ENCODE measurements at regions not wholly inside any gene's neighbourhood (a gene's known extent, or its start where the extent isn't known, plus 50 kb on each side); places are given as distances from the start of the nearest gene placed in this dataset.

GRCh38 chr12:67735868-67736267, 87.3 kb downstream of the DYRK2 start:
- no peak overlapping the region for H3K4me3 ChIP-seq (ENCODE audit: low read depth, low read length)
- H3K36me3 ChIP-seq (ENCODE audit: control insufficient read depth, insufficient read depth, low read length), result no peaks in the 10 kb centered on the region
- peaks cover 18% of the 10 kb centered on the region for H3K27me3 Mint-ChIP-seq

GRCh38 chr12:67740711-67741110, 92.2 kb downstream of the DYRK2 start:
- H3K9me3 ChIP-seq (ENCODE audit: control insufficient read depth in 2 of 2, low read length in 2 of 2), result no peaks in the 10 kb centered on the region
- no peak overlapping the region for H3K27ac ChIP-seq (ENCODE audit: insufficient read depth, low read length, poor library complexity, severe bottlenecking)
- Mint-ChIP-seq H3K27ac (no peak overlapping the region), H3K36me3 (peaks cover 2% of the 10 kb centered on the region), H3K9me3 (peaks cover 0 to 3% (median 0%) of the 10 kb centered on the region in 7 donors), H3K4me3 (no peak overlapping the region), H3K4me1 (peaks cover 0 to 2% (median 0%) of the 10 kb centered on the region in 4 donors), H3K27me3 (peaks cover 10% of the 10 kb centered on the region)
- no peak for ATAC-seq (ENCODE audit: low read depth in 2 of 2)
- no peaks in the 10 kb centered on the region for H3K4me1 ChIP-seq (ENCODE audit: control insufficient read depth, insufficient read depth, low read length, poor library complexity, severe bottlenecking)
- no peaks in the 10 kb centered on the region for H3K27me3 ChIP-seq (ENCODE audit: control insufficient read depth, insufficient read depth, low read length)
- H3K4me3 ChIP-seq (ENCODE audit: low read depth, low read length), result no peak overlapping the region
- no peak for DNase-seq
- no peaks in the 10 kb centered on the region for H3K36me3 ChIP-seq (ENCODE audit: control insufficient read depth, insufficient read depth, low read length)

More at GRCh38 chr12:67735868-67736267, 87.3 kb downstream of the DYRK2 start:
- no peak for ATAC-seq (ENCODE audit: low read depth in 2 of 2)
- H3K4me3 Mint-ChIP-seq, result no peak overlapping the region
- Histone ChIP-seq H3K9me3 (ENCODE audit: control insufficient read depth in 2 of 2, low read length in 2 of 2) (no peaks in the 10 kb centered on the region), H3K27ac (ENCODE audit: insufficient read depth, low read length, poor library complexity, severe bottlenecking) (no peak overlapping the region), H3K27me3 (ENCODE audit: control insufficient read depth, insufficient read depth, low read length) (no peaks in the 10 kb centered on the region), H3K4me1 (ENCODE audit: control insufficient read depth, insufficient read depth, low read length, poor library complexity, severe bottlenecking) (no peaks in the 10 kb centered on the region)
- peaks cover 0 to 2% (median 0%) of the 10 kb centered on the region in 4 donors for H3K4me1 Mint-ChIP-seq
- no peak for DNase-seq
- peak overlapping the region in 1 of 3 donors; percentile 65 for H3K27ac Mint-ChIP-seq
- H3K9me3 Mint-ChIP-seq, result peaks cover 0 to 6% (median 0%) of the 10 kb centered on the region in 7 donors
- peaks cover 3% of the 10 kb centered on the region for H3K36me3 Mint-ChIP-seq

GRCh38 chr12:67741270-67741669, 92.7 kb downstream of the DYRK2 start:
- Mint-ChIP-seq H3K27me3 (peaks cover 10% of the 10 kb centered on the region), H3K9me3 (peaks cover 0 to 3% (median 0%) of the 10 kb centered on the region in 7 donors), H3K4me1 (no peaks in the 10 kb centered on the region), H3K36me3 (no peaks in the 10 kb centered on the region), H3K27ac (no peak overlapping the region), H3K4me3 (no peak overlapping the region)
- H3K9me3 ChIP-seq (ENCODE audit: control insufficient read depth in 2 of 2, low read length in 2 of 2), result no peaks in the 10 kb centered on the region
- H3K36me3 ChIP-seq (ENCODE audit: control insufficient read depth, insufficient read depth, low read length), result no peaks in the 10 kb centered on the region
- ATAC-seq (ENCODE audit: low read depth in 2 of 2), result no peak
- H3K4me3 ChIP-seq (ENCODE audit: low read depth, low read length), result no peak overlapping the region
- no peaks in the 10 kb centered on the region for H3K4me1 ChIP-seq (ENCODE audit: control insufficient read depth, insufficient read depth, low read length, poor library complexity, severe bottlenecking)
- H3K27me3 ChIP-seq (ENCODE audit: control insufficient read depth, insufficient read depth, low read length), result no peaks in the 10 kb centered on the region
- H3K27ac ChIP-seq (ENCODE audit: insufficient read depth, low read length, poor library complexity, severe bottlenecking), result no peak overlapping the region
- no peak for DNase-seq

- H3K9me3 Mint-ChIP-seq, result peaks cover 0 to 2% (median 0%) of the 10 kb centered on the region in 7 donors
- no peaks in the 10 kb centered on the region for H3K4me1 Mint-ChIP-seq
- ATAC-seq (ENCODE audit: low read depth in 2 of 2) (no peak), DNase-seq (no peak)
- peak overlapping the region in 1 of 3 donors; percentile 34 for H3K27ac Mint-ChIP-seq
- no peaks in the 10 kb centered on the region for H3K36me3 Mint-ChIP-seq
- peaks cover 5% of the 10 kb centered on the region for H3K27me3 Mint-ChIP-seq
- H3K27ac ChIP-seq (ENCODE audit: insufficient read depth, low read length, poor library complexity, severe bottlenecking), result no peak overlapping the region
- no peaks in the 10 kb centered on the region for H3K4me1 ChIP-seq (ENCODE audit: control insufficient read depth, insufficient read depth, low read length, poor library complexity, severe bottlenecking)
- no peaks in the 10 kb centered on the region for H3K9me3 ChIP-seq (ENCODE audit: control insufficient read depth in 2 of 2, low read length in 2 of 2)
- no peaks in the 10 kb centered on the region for H3K27me3 ChIP-seq (ENCODE audit: control insufficient read depth, insufficient read depth, low read length)
- no peak overlapping the region for H3K4me3 ChIP-seq (ENCODE audit: low read depth, low read length)
- no peaks in the 10 kb centered on the region for H3K36me3 ChIP-seq (ENCODE audit: control insufficient read depth, insufficient read depth, low read length)
- H3K4me3 Mint-ChIP-seq, result no peak overlapping the region
These were observed 93.9 kb downstream of the DYRK2 start for GRCh38 chr12:67742461-67742860.

DNA sequence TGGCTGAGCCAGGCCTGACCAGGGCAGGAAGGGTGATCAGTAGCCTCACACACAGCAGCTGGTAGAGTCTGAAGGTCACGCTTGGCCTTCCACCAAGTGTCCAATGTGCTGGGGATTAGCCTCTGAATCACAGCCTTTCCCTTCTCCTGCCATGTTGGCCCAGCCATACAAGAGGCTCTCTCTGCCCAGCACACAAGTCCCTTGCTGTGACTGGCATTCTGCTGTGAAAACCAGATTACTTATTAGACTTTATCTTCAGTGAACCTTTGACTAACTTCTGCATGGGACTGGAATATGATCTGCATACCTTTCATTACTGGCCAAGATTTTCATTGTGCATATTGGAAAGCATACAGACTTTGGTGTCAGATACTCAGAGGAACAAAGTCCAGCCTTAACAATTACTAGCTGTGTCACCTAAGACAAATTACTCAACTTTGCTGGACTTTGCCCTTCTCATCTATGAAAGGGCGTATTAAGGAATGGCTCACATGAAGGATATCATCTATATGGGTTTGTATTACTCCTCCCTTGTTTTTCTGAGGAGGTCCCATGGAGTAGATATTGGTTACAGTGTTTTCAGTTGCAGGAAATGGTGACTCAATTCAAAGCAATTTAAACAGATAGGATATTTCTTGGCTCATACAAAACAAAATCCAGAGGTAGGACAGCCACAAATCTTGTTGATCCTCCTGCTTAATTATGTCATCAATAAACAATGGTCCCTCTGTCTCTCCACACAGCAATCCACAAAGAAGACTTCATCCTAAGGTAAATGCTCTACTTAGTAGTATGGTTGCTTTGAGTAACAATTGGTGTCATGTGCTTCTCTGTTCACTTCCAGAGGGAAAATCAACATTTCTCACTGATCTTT, 99.6 kb downstream of the DYRK2 start:
- Mint-ChIP-seq H3K4me3 (no peak overlapping the region), H3K27me3 (peaks cover 5% of the 10 kb centered on the region), H3K4me1 (peaks cover 0 to 2% (median 0%) of the 10 kb centered on the region in 4 donors), H3K9me3 (peaks cover 0 to 4% (median 0%) of the 10 kb centered on the region in 7 donors), H3K27ac (no peak overlapping the region), H3K36me3 (no peaks in the 10 kb centered on the region)
- DNase-seq, result no peak
- ATAC-seq (ENCODE audit: low read depth in 2 of 2), result no peak
- H3K27me3 ChIP-seq (ENCODE audit: control insufficient read depth, insufficient read depth, low read length), result peaks cover 2% of the 10 kb centered on the region
- H3K36me3 ChIP-seq (ENCODE audit: control insufficient read depth, insufficient read depth, low read length), result no peaks in the 10 kb centered on the region
- H3K4me1 ChIP-seq (ENCODE audit: control insufficient read depth, insufficient read depth, low read length, poor library complexity, severe bottlenecking), result no peaks in the 10 kb centered on the region
- H3K27ac ChIP-seq (ENCODE audit: insufficient read depth, low read length, poor library complexity, severe bottlenecking), result no peak overlapping the region
- H3K4me3 ChIP-seq (ENCODE audit: low read depth, low read length), result no peak overlapping the region
- no peaks in the 10 kb centered on the region for H3K9me3 ChIP-seq (ENCODE audit: control insufficient read depth in 2 of 2, low read length in 2 of 2)

GRCh38 chr12:67748743-67749040, 100.1 kb downstream of the DYRK2 start:
- H3K9me3 Mint-ChIP-seq, result peaks cover 0 to 4% (median 0%) of the 10 kb centered on the region in 7 donors
- Histone ChIP-seq H3K27ac (ENCODE audit: insufficient read depth, low read length, poor library complexity, severe bottlenecking) (no peak overlapping the region), H3K4me1 (ENCODE audit: control insufficient read depth, insufficient read depth, low read length, poor library complexity, severe bottlenecking) (no peaks in the 10 kb centered on the region), H3K36me3 (ENCODE audit: control insufficient read depth, insufficient read depth, low read length) (no peaks in the 10 kb centered on the region), H3K4me3 (ENCODE audit: low read depth, low read length) (no peak overlapping the region), H3K9me3 (ENCODE audit: control insufficient read depth in 2 of 2, low read length in 2 of 2) (no peaks in the 10 kb centered on the region), H3K27me3 (ENCODE audit: control insufficient read depth, insufficient read depth, low read length) (peaks cover 2% of the 10 kb centered on the region)
- peaks cover 5% of the 10 kb centered on the region for H3K27me3 Mint-ChIP-seq
- peaks cover 0 to 2% (median 0%) of the 10 kb centered on the region in 4 donors for H3K4me1 Mint-ChIP-seq
- no peak overlapping the region for H3K27ac Mint-ChIP-seq
- no peaks in the 10 kb centered on the region for H3K36me3 Mint-ChIP-seq
- ATAC-seq (ENCODE audit: low read depth in 2 of 2), result no peak
- DNase-seq, result no peak
- no peak overlapping the region for H3K4me3 Mint-ChIP-seq

- peaks cover 0 to 2% (median 0%) of the 10 kb centered on the region in 4 donors for H3K4me1 Mint-ChIP-seq
- no peaks in the 10 kb centered on the region for H3K36me3 ChIP-seq (ENCODE audit: control insufficient read depth, insufficient read depth, low read length)
- H3K36me3 Mint-ChIP-seq, result no peaks in the 10 kb centered on the region
- no peak overlapping the region for H3K4me3 Mint-ChIP-seq
- no peak overlapping the region for H3K27ac Mint-ChIP-seq
- no peak overlapping the region for H3K4me3 ChIP-seq (ENCODE audit: low read depth, low read length)
- DNase-seq (no peak), ATAC-seq (ENCODE audit: low read depth in 2 of 2) (no peak)
- H3K4me1 ChIP-seq (ENCODE audit: control insufficient read depth, insufficient read depth, low read length, poor library complexity, severe bottlenecking), result no peaks in the 10 kb centered on the region
- H3K27ac ChIP-seq (ENCODE audit: insufficient read depth, low read length, poor library complexity, severe bottlenecking), result no peak overlapping the region
- peaks cover 7% of the 10 kb centered on the region for H3K27me3 Mint-ChIP-seq
- H3K9me3 Mint-ChIP-seq, result peaks cover 0 to 4% (median 0%) of the 10 kb centered on the region in 7 donors
- peaks cover 5% of the 10 kb centered on the region for H3K27me3 ChIP-seq (ENCODE audit: control insufficient read depth, insufficient read depth, low read length)
- no peaks in the 10 kb centered on the region for H3K9me3 ChIP-seq (ENCODE audit: control insufficient read depth in 2 of 2, low read length in 2 of 2)
These were observed 102.1 kb downstream of the DYRK2 start for GRCh38 chr12:67750513-67751183.

Measured in CD4-positive, CD25-positive, alpha-beta regulatory T cell (primary cell).